GM12874 (cell line): ENCODE measurements at regions not wholly inside any gene's neighbourhood (a gene's known extent, or its start where the extent isn't known, plus 50 kb on each side); places are given as distances from the start of the nearest gene placed in this dataset.

Experiments used
- CTCF ChIP-seq: IDR thresholded peaks from 2 replicates; pipeline ENCODE4 v1.5.1; 2011; ENCODE audit warnings: low read depth, mild to moderate bottlenecking, control low read depth, low read length, moderate library complexity; ENCODE audit not compliant: insufficient read depth

DNA sequence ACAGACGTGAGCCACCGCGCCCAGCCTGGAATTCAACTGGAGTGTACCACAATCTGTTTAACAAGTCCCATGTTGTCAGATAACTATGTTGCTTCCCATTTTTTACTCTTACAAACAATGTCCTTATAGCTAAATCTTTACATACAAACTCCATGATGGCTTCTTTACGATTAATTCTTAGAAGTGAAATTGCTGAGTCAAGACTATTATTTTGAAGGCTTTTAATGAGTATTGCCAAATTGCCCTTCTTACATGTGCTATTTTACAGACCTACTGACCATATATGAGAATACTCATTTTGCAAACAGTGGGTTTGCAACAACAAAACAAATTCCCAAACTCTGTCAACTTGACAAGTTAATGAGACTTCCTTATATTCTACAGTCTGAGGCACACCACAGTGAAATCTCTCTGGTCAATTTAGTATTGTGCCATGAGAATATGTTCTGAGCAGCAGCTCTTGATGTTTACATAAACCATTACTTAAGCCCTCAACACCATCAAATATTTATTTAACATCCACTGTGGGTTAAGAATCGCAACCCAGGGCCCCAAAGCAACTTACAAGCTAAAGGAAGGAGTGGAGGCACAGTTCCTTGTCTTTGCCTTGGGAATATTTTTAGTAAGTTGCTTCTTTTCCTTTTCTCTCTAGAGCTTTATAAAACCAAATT is 128.5 kb downstream of the SPRY1 start:
- no peak for TF ChIP-seq CTCF

- TF ChIP-seq CTCF = no peak
These were observed 129.9 kb downstream of the SPRY1 start for GRCh38 chr4:123526511-123526910.

DNA sequence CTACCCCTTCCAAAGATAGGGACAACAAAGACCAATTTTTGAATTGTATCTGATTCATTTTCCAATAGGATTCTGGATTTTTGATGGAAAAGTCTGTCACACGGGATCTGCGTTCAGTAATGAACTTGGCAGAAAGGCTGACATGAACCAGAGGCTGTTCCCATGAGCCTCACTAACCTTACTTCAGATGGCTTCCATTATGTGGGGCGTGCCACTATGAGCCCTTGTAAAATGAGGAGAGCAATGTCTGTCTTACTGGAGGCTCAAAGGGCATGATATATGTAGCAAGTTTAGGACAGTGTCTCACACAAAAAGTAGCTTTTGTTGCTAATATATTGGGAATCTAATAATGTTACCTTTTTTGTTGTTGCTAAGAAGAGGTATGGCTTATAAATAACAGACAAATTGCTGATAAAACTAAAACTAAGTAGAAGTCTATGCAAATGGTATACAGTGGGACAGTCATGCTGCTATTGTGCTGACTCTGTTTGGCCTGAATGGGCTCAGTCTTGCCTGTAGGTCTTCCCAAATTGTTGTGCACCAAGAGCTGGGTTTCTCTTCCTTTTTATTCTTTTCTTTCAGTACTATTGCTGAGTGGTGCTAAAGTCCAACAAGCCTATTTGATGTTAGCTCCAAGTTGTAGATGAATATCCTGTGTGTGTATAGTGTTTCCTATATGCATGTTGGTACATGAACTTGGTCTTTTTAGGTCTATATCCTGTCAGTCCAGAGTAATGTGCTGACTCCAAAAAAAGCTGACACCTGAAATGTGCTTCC is 132.1 kb downstream of the SPRY1 start:
- TF ChIP-seq CTCF = no peak

GRCh38 chr4:123529278-123529568 is 132.6 kb downstream of the SPRY1 start:
- TF ChIP-seq CTCF = no peak

GRCh38 chr4:123530357-123530756 is 133.8 kb downstream of the SPRY1 start:
- no peak for TF ChIP-seq CTCF

GRCh38 chr4:123535037-123535748 is 138.6 kb downstream of the SPRY1 start:
- TF ChIP-seq CTCF = no peak

DNA sequence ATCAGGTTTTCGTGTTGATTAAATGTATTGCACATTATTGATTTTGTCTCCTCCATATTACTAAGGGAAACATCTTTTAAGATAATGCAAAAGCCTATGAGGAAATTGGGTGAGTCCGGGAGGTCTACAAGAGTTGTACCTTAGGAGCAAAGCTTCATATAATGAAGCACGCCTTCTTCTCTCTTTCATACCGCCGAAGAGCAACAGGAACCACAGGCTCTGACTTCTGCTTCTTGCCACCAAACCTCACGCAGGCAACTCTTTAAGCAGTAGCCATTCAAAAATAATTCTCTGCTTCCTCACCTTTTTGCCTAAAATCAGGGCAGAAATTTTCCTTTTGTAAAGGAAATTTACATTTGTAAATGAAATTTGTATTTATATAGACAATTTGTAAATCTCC is 139.6 kb downstream of the SPRY1 start:
- no peak for TF ChIP-seq CTCF
